MM.1S (cell line): ENCODE measurements at regions not wholly inside any gene's neighbourhood (a gene's known extent, or its start where the extent isn't known, plus 50 kb on each side); places are given as distances from the start of the nearest gene placed in this dataset.

Experiments used
- CTCF ChIP-seq: fragments of 300-600 bp; sonication (generic); IDR thresholded peaks from 2 replicates; pipeline ENCODE4 v1.5.1; 2016; ENCODE audit warnings: antibody characterized with exemption, low read length, mixed read lengths
- EZH2 ChIP-seq: fragments of 300-600 bp; sonication (generic); optimal IDR thresholded peaks from 2 replicates; pipeline ENCODE3; 2017; ENCODE audit warnings: low read depth, mild to moderate bottlenecking, antibody characterized with exemption, low read length, mixed read lengths

DNA sequence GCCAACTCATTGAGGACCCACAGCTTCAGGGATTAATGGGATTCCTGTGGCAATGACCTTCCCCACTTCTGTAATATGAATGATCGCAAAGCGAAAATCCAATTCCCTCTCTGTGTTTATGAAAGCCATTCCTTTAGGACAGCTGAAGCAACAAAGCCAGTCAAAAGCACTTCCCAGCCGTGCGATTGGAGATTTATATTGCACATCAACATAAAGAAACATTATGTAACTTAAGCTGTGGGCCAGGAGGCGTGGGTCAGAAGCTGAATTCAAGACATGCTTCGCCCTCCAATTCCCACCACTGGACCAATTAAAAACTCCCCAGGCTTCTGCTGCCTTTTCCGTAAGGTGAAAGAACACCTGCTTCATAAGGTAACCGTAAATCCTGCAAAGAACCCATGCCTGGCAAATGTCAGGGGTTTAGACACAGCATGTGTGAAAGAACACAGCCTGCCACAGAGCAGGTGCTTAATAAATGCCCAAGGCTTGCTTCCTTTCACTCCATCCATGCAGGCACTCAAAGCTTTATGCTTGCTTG is 138.9 kb upstream of the SOD1 start:
- TF ChIP-seq CTCF = no peak
- TF ChIP-seq EZH2 = no peak
